MCF 10A (cell line): ENCODE measurements at regions not wholly inside any gene's neighbourhood (a gene's known extent, or its start where the extent isn't known, plus 50 kb on each side); places are given as distances from the start of the nearest gene placed in this dataset.

ENCODE experiments used
- BruUV-seq: library from RNA; stranded (reverse); fragments of 400-500 nt; replicated peaks from 2 replicates; lab custom pipeline; 2021; lab: Mats Ljungman, UMichigan
- CTCF ChIA-PET: fragments of 300-600 bp; sonication (Branson Sonifier 250); formaldehyde crosslinking; extraction: SDS; loops from one replicate; lab custom pipeline; 2021; ENCODE audit warnings: antibody characterized with exemption, inconsistent platforms; lab: Yijun Ruan, JAX
- POLR2A ChIA-PET: fragments of 300-600, 350-650 bp; sonication (Branson Sonifier 250); formaldehyde crosslinking; extraction: SDS; loops from one replicate; lab custom pipeline; 2020; ENCODE audit warnings: antibody characterized with exemption, inconsistent platforms; lab: Yijun Ruan, JAX
- DNase-seq: peaks from one replicate; pipeline ENCODE4 v3.0.0-alpha.2; 2018; ENCODE audit not compliant: unreplicated experiment
- H3K27ac Mint-ChIP-seq: one replicate; pipeline ENCODE4 v1.8.0; 2022; ENCODE audit warnings: mild to moderate bottlenecking, low read depth, mixed read lengths; ENCODE audit not compliant: unreplicated experiment
- H3K27me3 Mint-ChIP-seq: one replicate; pipeline ENCODE4 v1.8.0; 2022; ENCODE audit warnings: mixed read lengths; ENCODE audit not compliant: insufficient read depth, unreplicated experiment
- H3K36me3 Mint-ChIP-seq: one replicate; pipeline ENCODE4 v1.8.0; 2022; ENCODE audit warnings: mild to moderate bottlenecking, moderate library complexity, mixed read lengths; ENCODE audit not compliant: insufficient read depth, unreplicated experiment
- H3K4me1 Mint-ChIP-seq: one replicate; pipeline ENCODE4 v1.8.0; 2022; ENCODE audit warnings: mixed read lengths; ENCODE audit not compliant: insufficient read depth, unreplicated experiment
- H3K4me3 Mint-ChIP-seq: one replicate; pipeline ENCODE4 v1.8.0; 2022; ENCODE audit warnings: mild to moderate bottlenecking, moderate library complexity, mixed read lengths; ENCODE audit not compliant: unreplicated experiment
- H3K9me3 Mint-ChIP-seq: one replicate; pipeline ENCODE4 v1.8.0; 2022; ENCODE audit warnings: mixed read lengths; ENCODE audit not compliant: unreplicated experiment
- intact Hi-C: fragments of 100-400 bp; cut with micrococcal nuclease; formaldehyde crosslinking; loops from 2 replicates; pipeline ENCODE4 v1.14.1; 2022
- TF ChIP-seq, protein P1 (sequence below): fragments of 200-600 bp; IDR thresholded peaks from one replicate; pipeline ENCODE4 v1.8.0; 2022; ENCODE audit warnings: antibody characterized with exemption, mild to moderate bottlenecking; ENCODE audit not compliant: unreplicated experiment

- H3K4me1 Mint-ChIP-seq, result no peaks in the 10 kb centered on the region
- peaks cover 9% of the 10 kb centered on the region for H3K9me3 Mint-ChIP-seq
- ChIA-PET POLR2A (interaction anchor here (1.0 kb wide), 1 partner anchor 371 kb away, joined by 3 read pairs; no protein-coding TSS in a partner anchor), CTCF (interaction anchor here (0.6 kb wide), 2 partner anchors 18 to 1449 kb away, joined by 3 read pairs; no protein-coding TSS in a partner anchor)
- H3K4me3 Mint-ChIP-seq, result no peak overlapping the region
- DNase-seq, result peak; percentile 7
- TF ChIP-seq, protein P1, sequence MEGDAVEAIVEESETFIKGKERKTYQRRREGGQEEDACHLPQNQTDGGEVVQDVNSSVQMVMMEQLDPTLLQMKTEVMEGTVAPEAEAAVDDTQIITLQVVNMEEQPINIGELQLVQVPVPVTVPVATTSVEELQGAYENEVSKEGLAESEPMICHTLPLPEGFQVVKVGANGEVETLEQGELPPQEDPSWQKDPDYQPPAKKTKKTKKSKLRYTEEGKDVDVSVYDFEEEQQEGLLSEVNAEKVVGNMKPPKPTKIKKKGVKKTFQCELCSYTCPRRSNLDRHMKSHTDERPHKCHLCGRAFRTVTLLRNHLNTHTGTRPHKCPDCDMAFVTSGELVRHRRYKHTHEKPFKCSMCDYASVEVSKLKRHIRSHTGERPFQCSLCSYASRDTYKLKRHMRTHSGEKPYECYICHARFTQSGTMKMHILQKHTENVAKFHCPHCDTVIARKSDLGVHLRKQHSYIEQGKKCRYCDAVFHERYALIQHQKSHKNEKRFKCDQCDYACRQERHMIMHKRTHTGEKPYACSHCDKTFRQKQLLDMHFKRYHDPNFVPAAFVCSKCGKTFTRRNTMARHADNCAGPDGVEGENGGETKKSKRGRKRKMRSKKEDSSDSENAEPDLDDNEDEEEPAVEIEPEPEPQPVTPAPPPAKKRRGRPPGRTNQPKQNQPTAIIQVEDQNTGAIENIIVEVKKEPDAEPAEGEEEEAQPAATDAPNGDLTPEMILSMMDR, result no peak
- no peaks in the 10 kb centered on the region for H3K27me3 Mint-ChIP-seq
- no peak overlapping the region for H3K27ac Mint-ChIP-seq
- no TSS peak for BruUV-seq
- intact Hi-C loops, result no loop called here
- H3K36me3 Mint-ChIP-seq, result no peaks in the 10 kb centered on the region
Observed at GRCh38 chr10:3365630-3366029, 193.0 kb upstream of the PITRM1 start.

DNA sequence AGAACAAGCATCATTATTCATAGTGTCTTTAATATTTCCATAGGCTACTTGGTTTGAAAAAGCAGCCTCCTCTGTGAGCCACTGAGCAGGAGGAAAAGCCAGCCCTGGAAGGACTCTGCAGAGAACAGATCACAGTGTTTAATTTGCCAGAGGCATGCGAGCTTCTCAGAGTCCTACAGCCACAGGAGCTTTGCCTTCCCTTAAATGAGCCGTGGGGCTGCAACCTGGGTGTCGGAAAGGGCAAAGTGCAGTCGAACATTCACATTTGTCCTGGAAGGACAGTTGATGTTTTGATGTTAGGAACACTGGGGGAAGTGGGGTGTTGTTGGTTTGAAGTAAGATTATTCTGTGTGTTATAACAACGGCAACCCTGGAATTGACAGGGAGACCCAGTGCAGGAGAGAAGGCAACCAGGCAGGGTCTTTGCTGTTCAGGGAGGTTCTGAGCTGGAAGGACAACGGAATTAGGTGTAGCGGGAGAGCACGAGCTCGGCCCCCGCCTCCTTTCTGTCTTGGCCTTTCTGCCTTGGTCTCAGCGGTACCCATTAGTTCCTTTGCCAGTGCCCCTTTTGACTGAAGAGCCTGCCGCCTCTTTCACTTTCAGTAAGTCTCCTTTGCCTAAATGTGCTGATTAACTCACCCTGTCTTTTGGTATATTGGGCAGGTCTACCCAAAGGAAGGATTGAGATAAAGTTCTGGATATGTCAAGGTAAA lies 192.3 kb upstream of the PITRM1 start:
- BruUV-seq, result no TSS peak
- DNase-seq, result no peak
- peaks cover 9% of the 10 kb centered on the region for H3K9me3 Mint-ChIP-seq
- ChIA-PET POLR2A (interaction anchor here (1.0 kb wide), 1 partner anchor 372 kb away, joined by 3 read pairs; no protein-coding TSS in a partner anchor), CTCF (no interaction called here)
- H3K36me3 Mint-ChIP-seq, result no peaks in the 10 kb centered on the region
- H3K4me1 Mint-ChIP-seq, result no peaks in the 10 kb centered on the region
- intact Hi-C loops, result no loop called here
- TF ChIP-seq, protein P1, result no peak
- no peak overlapping the region for H3K27ac Mint-ChIP-seq
- no peak overlapping the region for H3K4me3 Mint-ChIP-seq
- no peaks in the 10 kb centered on the region for H3K27me3 Mint-ChIP-seq

- H3K27ac Mint-ChIP-seq, result no peak overlapping the region
- BruUV-seq, result no TSS peak
- CTCF ChIA-PET, result interaction anchor here (0.6 kb wide), 2 partner anchors 300 to 1301 kb away, joined by 3 read pairs; no protein-coding TSS in a partner anchor
- no peaks in the 10 kb centered on the region for H3K27me3 Mint-ChIP-seq
- POLR2A ChIA-PET, result interaction anchor here (0.6 to 0.7 kb wide), 2 partner anchors 162 to 1430 kb away, joined by 3 read pairs; no protein-coding TSS in a partner anchor
- intact Hi-C loops, result no loop called here
- H3K4me3 Mint-ChIP-seq, result no peak overlapping the region
- peaks cover 9% of the 10 kb centered on the region for H3K9me3 Mint-ChIP-seq
- no peaks in the 10 kb centered on the region for H3K36me3 Mint-ChIP-seq
- no peaks in the 10 kb centered on the region for H3K4me1 Mint-ChIP-seq
- DNase-seq, result no peak
- TF ChIP-seq, protein P1, result no peak
Observed at GRCh38 chr10:3363311-3364045, 190.9 kb upstream of the PITRM1 start.

DNA sequence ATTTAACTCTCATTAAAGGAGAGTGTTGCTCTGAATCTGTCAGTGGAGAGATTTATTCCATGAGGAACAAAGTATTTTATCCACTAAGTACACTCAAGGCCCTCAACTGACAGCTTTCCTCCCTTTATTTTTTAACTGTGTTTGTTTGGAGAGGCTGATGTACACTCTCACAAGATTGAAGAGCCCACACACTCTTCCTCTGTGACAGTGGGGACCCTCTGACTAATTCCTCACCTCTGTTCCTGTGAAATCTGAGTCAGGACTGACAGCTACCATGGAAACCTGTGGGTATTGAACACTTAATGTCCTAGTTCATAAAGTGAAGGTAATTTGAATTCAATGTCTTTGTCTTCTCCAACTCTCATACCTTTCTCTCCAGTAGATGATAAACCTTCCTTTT lies 189.8 kb upstream of the PITRM1 start:
- no peak for DNase-seq
- TF ChIP-seq, protein P1, result no peak
- H3K9me3 Mint-ChIP-seq, result peaks cover 9% of the 10 kb centered on the region
- H3K36me3 Mint-ChIP-seq, result no peaks in the 10 kb centered on the region
- ChIA-PET CTCF (no interaction called here), POLR2A (no interaction called here)
- no peaks in the 10 kb centered on the region for H3K27me3 Mint-ChIP-seq
- BruUV-seq, result no TSS peak
- no peak overlapping the region for H3K27ac Mint-ChIP-seq
- H3K4me3 Mint-ChIP-seq, result no peak overlapping the region
- H3K4me1 Mint-ChIP-seq, result no peaks in the 10 kb centered on the region
- intact Hi-C loops, result no loop called here
